GM12892 (cell line): ENCODE measurements at regions not wholly inside any gene's neighbourhood (a gene's known extent, or its start where the extent isn't known, plus 50 kb on each side); places are given as distances from the start of the nearest gene placed in this dataset.

Experiments
- DNase-seq: peaks from one replicate; pipeline ENCODE4 v3.0.0; 2011; ENCODE audit not compliant: insufficient read length
- FAIRE-seq: peaks from 2 replicates; lab custom pipeline; 2011; peaks lifted over from hg19 to GRCh38; lab: Jason Lieb, UNC
- POLR2A ChIP-seq: IDR thresholded peaks from 2 replicates; pipeline ENCODE4 v1.6.1; 2011; ENCODE audit warnings: low read depth, low read length, control low read depth
- POLR2AphosphoS5 ChIP-seq: IDR thresholded peaks from 2 replicates; pipeline ENCODE4 v1.6.1; 2011; ENCODE audit warnings: low read depth, low read length, control low read depth
- TAF1 ChIP-seq: IDR thresholded peaks from 2 replicates; pipeline ENCODE4 v1.6.1; 2011; ENCODE audit warnings: low read depth, mild to moderate bottlenecking, control low read depth, low read length, borderline replicate concordance

DNA sequence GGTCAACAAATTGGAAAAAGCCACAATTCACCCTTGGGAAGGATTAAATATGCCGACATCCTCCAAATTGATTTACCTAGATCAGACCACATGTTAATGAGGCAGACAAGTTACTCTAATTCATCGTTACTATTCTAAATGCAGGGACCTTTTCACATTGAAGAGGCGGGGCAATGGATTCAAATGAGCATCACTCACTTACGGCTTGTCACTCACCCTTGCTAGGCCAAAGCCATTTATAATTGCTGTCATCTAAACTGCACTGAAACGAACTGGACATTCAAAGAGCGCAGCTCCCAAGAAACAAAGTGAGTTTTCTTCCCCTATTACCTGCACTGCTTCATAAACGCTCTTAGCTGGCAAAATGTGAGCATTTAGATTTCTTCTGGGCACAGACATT, 313.9 kb downstream of the WDR72 start:
- TF ChIP-seq POLR2AphosphoS5 (no peak), TAF1 (no peak), POLR2A (no peak)
- DNase-seq (no peak), FAIRE-seq (no peak)

- DNase-seq, result no peak
- TF ChIP-seq POLR2AphosphoS5, result no peak
- no peak for TF ChIP-seq TAF1
- no peak for TF ChIP-seq POLR2A
- no peak for FAIRE-seq
Observed at GRCh38 chr15:53437985-53438841, 321.2 kb downstream of the WDR72 start.

GRCh38 chr15:53437366-53437765, 322.1 kb downstream of the WDR72 start:
- FAIRE-seq (no peak), DNase-seq (no peak)
- TF ChIP-seq POLR2AphosphoS5 (no peak), TAF1 (no peak), POLR2A (no peak)

GRCh38 chr15:53434174-53434678, 325.2 kb downstream of the WDR72 start:
- FAIRE-seq (no peak), DNase-seq (no peak)
- TF ChIP-seq TAF1, result no peak
- no peak for TF ChIP-seq POLR2AphosphoS5
- no peak for TF ChIP-seq POLR2A

- no peak for TF ChIP-seq TAF1
- DNase-seq (no peak), FAIRE-seq (no peak)
Observed at GRCh38 chr15:53416219-53416940, 343.1 kb downstream of the WDR72 start.

- no peak for FAIRE-seq
- DNase-seq, result no peak
- TF ChIP-seq POLR2A, result no peak
- no peak for TF ChIP-seq TAF1
- TF ChIP-seq POLR2AphosphoS5, result no peak
Observed at GRCh38 chr15:53414167-53414566, 345.3 kb downstream of the WDR72 start.

DNA sequence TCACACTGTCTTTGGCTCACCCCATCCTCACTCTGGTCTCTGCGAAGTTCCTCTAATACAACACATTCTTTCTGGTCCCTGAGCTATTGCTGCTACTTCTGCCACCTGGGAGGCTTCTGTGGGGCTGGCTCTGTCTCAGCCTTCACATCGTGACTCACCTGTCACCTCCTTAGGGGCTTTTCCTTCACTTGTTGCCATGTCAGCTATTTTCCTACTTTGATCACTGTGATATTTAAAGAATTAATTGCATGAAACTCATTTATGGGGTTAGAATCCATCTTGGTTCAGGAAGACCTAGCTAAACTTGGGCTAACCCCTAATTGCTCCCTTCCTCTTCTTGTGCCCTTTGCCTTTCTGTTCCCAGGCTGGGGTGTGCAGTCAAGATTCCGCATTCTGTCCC, 346.9 kb downstream of the WDR72 start:
- no peak for FAIRE-seq

DNA sequence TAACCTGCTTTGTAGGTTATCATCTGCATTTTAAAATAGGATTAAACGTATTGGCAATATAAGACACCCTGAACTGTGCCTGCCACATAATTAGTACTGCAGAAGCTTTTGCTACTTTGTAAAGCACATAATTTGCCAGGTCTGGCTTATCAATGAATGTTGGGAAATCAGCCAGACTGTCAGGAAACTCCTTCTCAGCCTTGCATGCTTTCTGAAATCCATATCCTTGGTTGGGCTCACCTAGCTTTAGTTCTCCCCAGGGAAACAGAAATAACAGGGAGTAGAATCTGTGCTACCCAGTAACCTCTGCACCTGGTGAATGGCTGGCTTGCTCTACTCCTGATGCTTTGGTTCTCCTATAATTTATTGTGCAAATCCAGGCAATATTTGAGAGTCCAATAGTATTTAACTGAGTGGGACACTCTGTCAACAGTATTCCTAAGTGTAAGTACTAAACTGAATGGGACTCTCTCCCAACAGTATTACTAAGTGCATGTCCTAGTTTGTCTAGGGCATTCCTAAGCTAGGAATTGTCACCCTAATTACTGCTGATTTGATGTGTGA, 354.5 kb downstream of the WDR72 start:
- DNase-seq (no peak), FAIRE-seq (no peak)
- TF ChIP-seq POLR2A, result no peak

More for the DNA sequence above, 346.9 kb downstream of the WDR72 start:
- DNase-seq, result no peak
- no peak for TF ChIP-seq POLR2A
- no peak for TF ChIP-seq POLR2AphosphoS5
- no peak for TF ChIP-seq TAF1

DNA sequence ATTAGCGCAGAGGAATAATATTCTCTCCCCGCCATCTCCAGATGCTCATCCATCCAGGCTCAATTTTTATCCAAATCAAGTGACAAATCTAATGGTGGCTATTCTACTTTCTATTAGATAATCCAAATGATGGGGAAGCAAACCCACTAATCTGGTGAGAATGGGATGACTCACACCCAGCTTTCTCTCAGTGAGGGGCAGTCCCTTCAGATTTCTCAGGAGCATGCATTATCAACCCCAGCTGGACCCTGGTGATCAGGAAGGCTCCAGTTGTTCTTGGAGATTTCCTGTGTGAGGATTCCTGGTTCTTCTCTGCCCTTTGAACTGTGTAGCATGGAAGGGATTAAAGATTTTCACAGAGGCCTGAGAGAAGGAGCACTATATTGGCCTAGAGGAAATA, 358.0 kb downstream of the WDR72 start:
- no peak for TF ChIP-seq POLR2A
- no peak for TF ChIP-seq TAF1
- TF ChIP-seq POLR2AphosphoS5, result no peak
- DNase-seq (no peak), FAIRE-seq (no peak)

- FAIRE-seq (no peak), DNase-seq (no peak)
- TF ChIP-seq POLR2AphosphoS5, result no peak
- no peak for TF ChIP-seq POLR2A
- TF ChIP-seq TAF1, result no peak
Observed at GRCh38 chr15:53400986-53401385, 358.5 kb downstream of the WDR72 start.

DNA sequence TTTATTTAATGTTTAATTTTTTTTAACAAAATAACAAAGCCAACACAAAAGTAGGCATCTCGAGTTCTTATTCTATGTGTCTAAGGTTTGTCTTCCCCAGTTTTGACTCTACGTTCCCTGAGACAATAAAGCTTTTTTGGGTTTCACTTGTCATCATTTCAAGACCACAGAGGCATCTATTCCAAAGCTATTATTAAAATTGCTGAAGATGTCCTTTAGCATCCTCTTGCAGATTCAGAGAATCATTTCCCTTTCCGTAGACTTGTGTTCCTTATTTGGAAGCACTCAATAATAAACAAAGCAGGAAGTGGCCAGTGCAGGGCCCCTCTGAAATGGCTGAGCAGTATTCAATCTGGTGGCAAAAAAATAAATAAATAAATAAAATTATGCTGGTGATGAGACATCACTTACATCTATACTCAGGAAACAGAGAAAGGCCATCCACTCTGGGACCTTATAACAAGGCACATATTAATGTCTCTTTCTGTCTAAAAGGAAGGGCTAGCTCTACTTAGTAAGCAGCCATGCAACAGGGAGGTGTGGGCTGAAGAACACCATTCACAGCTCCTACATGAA, 362.3 kb downstream of the WDR72 start:
- no peak for TF ChIP-seq POLR2AphosphoS5
- TF ChIP-seq TAF1, result no peak
- TF ChIP-seq POLR2A, result no peak
- FAIRE-seq (no peak), DNase-seq (no peak)

DNA sequence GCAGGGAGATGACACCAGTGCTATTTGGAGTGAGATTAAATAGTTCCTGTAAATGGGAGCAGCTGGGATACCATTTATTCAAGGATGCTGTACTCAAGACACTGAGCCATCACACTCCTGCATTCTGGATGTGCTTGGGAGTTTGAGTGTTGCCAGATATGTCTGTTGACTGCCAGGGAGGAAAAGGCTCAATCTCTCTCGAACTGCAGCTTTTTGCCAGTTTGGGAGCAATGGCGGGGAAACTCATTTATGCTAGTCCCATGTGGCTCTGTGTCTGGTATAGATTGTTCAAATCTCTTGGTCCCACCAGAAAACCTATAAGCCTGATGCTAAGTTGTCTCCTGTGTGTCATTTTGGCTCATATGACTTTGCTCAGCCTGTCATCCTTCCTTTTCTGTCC, 363.6 kb downstream of the WDR72 start:
- TF ChIP-seq TAF1, result no peak
- TF ChIP-seq POLR2AphosphoS5, result no peak
- no peak for TF ChIP-seq POLR2A
- no peak for DNase-seq
- no peak for FAIRE-seq
